ENCODE measurements at regions not wholly inside any gene's neighbourhood (a gene's known extent, or its start where the extent isn't known, plus 50 kb on each side); places are given as distances from the start of the nearest gene placed in this dataset.
A peak's percentile ranks its signal among the peaks of the same experiment; 100 is the strongest.

GRCh38 chr5:92777421-92777820 is 803.6 kb downstream of the NR2F1-AS1 start:
- 45 to 56% methylated on average over 1 of the region's 1 CpG for WGBS, 2 donors
- no peak for TF ChIP-seq CTCF (IDR thresholded peaks at IDR 0.05)
- no peak for TF ChIP-seq POLR2A (IDR thresholded peaks at IDR 0.05)
- peaks cover 0 to 22% (median 0%) of the 10 kb centered on the region in 3 donors for H3K4me1 ChIP-seq

DNA sequence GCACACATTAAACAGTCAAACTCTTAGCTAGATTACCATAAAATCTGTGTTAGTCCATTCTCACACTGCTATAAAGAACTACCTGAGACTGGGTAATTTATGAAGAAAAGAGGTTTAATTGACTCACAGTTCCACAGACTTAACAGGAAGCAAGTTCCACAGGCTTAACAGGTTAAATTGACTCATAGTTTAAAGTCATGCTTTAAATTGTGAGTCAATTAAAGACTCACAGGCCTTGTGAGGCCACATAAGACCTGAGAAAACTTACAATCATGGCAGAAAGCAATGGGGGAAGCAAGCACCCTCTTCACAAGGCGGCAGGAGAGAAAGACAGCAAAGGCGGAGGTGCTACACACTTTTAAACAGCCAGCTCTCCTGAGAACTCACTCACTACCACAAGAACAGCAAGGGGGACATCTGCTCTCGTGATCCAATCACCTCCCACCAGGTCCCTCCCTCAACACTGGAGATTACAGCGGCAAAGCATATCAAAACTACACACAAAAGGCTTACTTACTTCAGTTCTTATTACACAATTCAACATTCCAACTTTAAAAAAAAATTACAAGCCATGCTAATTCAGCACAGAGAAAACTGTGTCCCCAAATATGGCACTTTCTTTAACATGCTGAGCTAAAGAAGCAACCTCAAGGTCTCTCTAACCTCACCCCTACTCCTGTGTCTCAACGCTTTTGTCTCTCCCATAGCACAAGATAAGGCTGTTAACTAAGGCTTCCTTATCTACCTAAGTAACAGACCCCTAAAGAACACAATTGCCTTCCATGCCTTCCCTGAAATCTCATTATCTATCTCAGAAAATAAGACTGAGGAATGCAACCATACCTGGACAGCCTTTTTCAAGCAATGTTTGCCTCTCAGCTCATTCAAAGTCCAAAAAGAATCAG is 805.1 kb downstream of the NR2F1-AS1 start:
- WGBS, 2 donors, result 65 to 71% methylated on average over 5 of the region's 5 CpGs
- Histone ChIP-seq H3K27ac (peak overlapping the region in 3 of 4 donors; percentile 11 to 62 (median 36)), H3K4me3 (no peak overlapping the region), H3K27me3 (no peaks in the 10 kb centered on the region), H3K4me1 (peaks cover 0 to 22% (median 0%) of the 10 kb centered on the region in 3 donors), H3K36me3 (no peaks in the 10 kb centered on the region), H3K9me3 (no peaks in the 10 kb centered on the region)
- intact Hi-C loops (cut with DNase I), result no loop called here
- no peak for TF ChIP-seq CTCF (IDR thresholded peaks at IDR 0.05)
- no peak for TF ChIP-seq POLR2A (IDR thresholded peaks at IDR 0.05)
- no peak for DNase-seq

More at GRCh38 chr5:92777421-92777820, 803.6 kb downstream of the NR2F1-AS1 start:
- DNase-seq, result no peak
- H3K36me3 ChIP-seq, result no peaks in the 10 kb centered on the region
- H3K4me3 ChIP-seq, result no peak overlapping the region
- no peak overlapping the region for H3K27ac ChIP-seq
- intact Hi-C loops (cut with DNase I), result no loop called here
- no peaks in the 10 kb centered on the region for H3K9me3 ChIP-seq
- no peaks in the 10 kb centered on the region for H3K27me3 ChIP-seq

GRCh38 chr5:92769978-92770377 is 811.0 kb downstream of the NR2F1-AS1 start:
- intact Hi-C loops (cut with DNase I), result no loop called here
- no peak for TF ChIP-seq POLR2A (IDR thresholded peaks at IDR 0.05)
- TF ChIP-seq CTCF (IDR thresholded peaks at IDR 0.05), result no peak

DNA sequence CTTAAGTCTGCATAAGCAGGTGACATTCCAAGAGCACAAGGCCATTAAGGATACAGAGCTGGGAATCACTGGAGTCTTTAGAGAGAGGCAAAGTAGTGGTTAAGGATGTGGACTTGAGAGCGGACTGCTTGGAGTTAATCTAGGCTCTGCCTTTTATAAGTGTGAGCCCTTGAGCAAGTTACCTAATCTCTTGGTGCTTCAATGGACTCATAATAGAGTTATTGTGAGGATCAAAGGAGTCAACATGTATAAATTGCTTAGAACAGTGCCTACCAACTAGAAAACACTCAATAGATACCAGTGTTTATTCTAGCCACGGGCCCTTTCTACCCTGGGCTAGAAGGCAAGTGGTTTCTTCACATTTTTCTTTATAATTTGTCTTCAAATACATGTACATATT is 819.4 kb downstream of the NR2F1-AS1 start:
- no peak for TF ChIP-seq CTCF (IDR thresholded peaks at IDR 0.05)
- TF ChIP-seq POLR2A (IDR thresholded peaks at IDR 0.05), result no peak
- intact Hi-C loops (cut with DNase I), result no loop called here
- Histone ChIP-seq H3K9me3 (no peaks in the 10 kb centered on the region), H3K27ac (no peak overlapping the region), H3K4me3 (no peak overlapping the region), H3K27me3 (no peaks in the 10 kb centered on the region), H3K4me1 (no peaks in the 10 kb centered on the region), H3K36me3 (no peaks in the 10 kb centered on the region)
- no peak for DNase-seq
- WGBS, 2 donors, result 50 to 52% methylated on average over 2 of the region's 2 CpGs

More at GRCh38 chr5:92769978-92770377, 811.0 kb downstream of the NR2F1-AS1 start:
- Histone ChIP-seq H3K4me1 (peaks cover 0 to 4% (median 0%) of the 10 kb centered on the region in 3 donors), H3K27me3 (no peaks in the 10 kb centered on the region), H3K9me3 (no peaks in the 10 kb centered on the region), H3K27ac (no peak overlapping the region), H3K36me3 (no peaks in the 10 kb centered on the region), H3K4me3 (no peak overlapping the region)
- WGBS, 2 donors, result 84 to 88% methylated on average over 2 of the region's 2 CpGs
- no peak for DNase-seq

- DNase-seq, result no peak
- no peaks in the 10 kb centered on the region for H3K27me3 ChIP-seq
- no peak overlapping the region for H3K4me3 ChIP-seq
- WGBS, 2 donors, result 78 to 91% methylated on average over 2 of the region's 2 CpGs
- no peak overlapping the region for H3K27ac ChIP-seq
- TF ChIP-seq POLR2A (IDR thresholded peaks at IDR 0.05) (no peak), CTCF (IDR thresholded peaks at IDR 0.05) (no peak)
- H3K4me1 ChIP-seq, result no peaks in the 10 kb centered on the region
- no peaks in the 10 kb centered on the region for H3K9me3 ChIP-seq
- H3K36me3 ChIP-seq, result no peaks in the 10 kb centered on the region
- intact Hi-C loops (cut with DNase I), result no loop called here
These were observed 820.5 kb downstream of the NR2F1-AS1 start for GRCh38 chr5:92760550-92760949.
